DMS153 treated with DMSO at 0.1 percent for 48 hours (cell line): ENCODE measurements at regions not wholly inside any gene's neighbourhood (a gene's known extent, or its start where the extent isn't known, plus 50 kb on each side); places are given as distances from the start of the nearest gene placed in this dataset.
"Not testable (repeated sequence)": the region's sequence is repeated elsewhere in the genome, so short reads cannot be mapped to it uniquely, and the experiment has no call there.

Experiments used
- DNase-seq: peaks from one replicate; lab custom pipeline; 2025; ENCODE audit not compliant: unreplicated experiment; lab: John Stamatoyannopoulos, UW

DNA sequence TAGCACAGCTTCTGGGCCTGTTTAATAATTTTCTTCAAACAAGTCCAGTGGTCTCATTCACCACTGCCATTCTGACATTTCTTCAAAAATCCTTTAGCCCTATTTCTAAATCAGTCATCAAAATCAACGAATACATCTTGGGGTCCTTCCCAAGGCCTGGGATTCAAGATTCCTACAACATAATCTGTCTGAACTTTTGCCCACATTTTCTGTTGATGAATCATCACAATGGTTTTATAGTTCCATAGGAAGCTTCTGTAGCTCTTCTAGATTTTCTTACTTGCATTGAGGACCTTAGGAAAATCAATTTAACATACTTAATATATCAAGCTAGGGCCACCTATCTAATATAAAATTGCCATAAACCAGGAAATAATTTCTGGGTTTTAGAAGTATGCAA, 811.8 kb upstream of the ACVR2A start:
- no peak for DNase-seq

DNA sequence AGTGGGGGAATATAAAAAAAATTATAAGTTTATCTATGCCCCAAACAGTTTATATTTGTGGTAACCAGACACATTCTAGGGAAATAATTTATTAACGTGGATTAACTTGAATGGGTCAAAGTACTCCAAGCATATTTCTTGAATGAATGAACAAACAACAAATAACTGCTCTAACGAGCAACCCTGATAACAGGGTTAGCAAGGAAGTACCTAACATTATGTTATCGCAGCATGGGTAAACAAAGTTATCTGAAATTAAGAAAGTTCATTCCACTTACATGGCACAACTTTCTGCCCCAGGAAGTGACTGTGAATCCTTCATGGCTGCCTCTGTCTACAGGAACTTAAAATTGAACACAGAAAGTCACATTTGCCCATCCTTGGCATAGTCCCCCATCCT, 812.9 kb upstream of the ACVR2A start:
- no peak for DNase-seq

DNA sequence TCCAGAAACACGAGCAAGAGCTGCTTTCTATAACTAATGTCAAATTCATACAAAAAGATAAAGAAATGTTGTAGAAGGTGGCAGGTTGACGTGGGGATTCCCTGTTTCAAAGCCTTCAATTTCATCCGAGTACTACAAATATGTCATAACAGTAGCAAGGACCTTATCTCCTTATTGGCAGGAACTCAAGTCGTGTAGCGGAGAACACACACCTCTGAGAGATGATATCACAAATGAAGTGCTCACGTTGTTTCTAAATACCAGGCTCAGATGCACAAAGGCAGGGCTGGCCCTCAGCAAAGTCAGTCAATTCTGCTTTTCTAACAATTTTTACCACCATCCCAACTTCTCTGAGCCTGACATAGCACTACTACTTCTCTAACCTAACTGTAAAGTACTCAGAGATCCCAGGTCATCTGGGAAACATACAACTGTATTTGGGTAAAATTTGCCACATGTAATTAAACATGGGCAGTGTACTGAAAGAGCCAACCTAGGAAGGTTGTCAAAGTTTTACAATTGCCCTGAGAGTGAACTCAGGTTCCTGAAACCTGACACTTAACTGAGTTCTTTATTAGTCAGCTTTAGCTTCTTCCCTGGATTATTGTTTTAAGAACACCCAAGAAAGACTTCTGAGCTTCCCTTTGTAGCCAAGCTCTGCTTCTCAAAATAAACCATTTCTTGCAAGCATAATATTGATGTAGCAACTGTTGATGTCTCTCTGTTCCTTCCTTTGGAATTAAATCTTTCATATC, 813.7 kb upstream of the ACVR2A start:
- no peak for DNase-seq

DNA sequence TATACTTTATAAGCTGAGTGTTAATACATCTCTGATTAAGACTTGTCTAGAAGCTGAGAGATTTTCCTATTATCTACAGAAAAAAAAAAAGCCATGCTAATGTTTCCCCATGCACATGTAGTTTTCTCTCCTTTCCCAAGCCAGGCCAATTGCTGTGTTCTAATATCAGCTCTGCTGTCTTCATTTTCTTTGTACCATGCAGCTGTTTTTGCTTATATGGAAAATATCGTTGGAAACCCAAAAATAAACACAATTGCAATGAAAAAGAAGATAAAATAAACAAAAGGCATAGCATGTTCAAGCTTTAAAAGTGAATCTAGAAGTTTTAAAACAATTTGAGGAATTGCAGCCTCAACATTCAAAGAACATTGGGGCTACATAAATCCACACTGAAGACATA, 817.4 kb upstream of the ACVR2A start:
- no peak for DNase-seq

DNA sequence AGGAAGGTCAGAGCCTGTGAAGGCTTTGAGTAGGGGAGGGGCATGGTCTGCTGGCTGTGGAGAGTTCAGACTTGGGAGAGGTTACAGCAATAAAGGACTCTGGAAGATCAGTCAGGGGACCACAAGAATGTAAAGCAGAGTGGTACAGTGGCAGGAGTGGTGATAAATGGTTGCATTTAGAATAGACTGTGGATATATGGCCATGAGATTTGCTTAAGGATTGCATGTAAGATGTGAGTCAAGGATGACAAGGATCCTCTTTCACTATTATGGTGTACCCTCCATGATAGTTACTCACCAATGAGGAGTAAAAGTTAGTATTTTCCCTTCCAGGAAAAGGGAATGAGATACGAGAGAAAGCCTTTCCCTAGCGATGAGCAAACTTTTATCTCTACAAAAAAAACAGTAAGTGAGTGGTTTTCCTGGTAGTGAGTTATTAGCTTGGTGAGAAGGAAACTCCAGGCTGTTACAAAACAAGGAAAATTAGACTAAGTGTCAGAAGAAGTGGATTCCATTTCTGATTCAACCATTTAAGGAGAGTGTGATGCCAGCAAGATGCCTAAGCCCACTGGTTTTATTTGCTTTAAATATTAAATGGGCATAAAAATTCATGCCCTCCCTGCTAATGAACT, 818.0 kb upstream of the ACVR2A start:
- DNase-seq, result no peak

DNA sequence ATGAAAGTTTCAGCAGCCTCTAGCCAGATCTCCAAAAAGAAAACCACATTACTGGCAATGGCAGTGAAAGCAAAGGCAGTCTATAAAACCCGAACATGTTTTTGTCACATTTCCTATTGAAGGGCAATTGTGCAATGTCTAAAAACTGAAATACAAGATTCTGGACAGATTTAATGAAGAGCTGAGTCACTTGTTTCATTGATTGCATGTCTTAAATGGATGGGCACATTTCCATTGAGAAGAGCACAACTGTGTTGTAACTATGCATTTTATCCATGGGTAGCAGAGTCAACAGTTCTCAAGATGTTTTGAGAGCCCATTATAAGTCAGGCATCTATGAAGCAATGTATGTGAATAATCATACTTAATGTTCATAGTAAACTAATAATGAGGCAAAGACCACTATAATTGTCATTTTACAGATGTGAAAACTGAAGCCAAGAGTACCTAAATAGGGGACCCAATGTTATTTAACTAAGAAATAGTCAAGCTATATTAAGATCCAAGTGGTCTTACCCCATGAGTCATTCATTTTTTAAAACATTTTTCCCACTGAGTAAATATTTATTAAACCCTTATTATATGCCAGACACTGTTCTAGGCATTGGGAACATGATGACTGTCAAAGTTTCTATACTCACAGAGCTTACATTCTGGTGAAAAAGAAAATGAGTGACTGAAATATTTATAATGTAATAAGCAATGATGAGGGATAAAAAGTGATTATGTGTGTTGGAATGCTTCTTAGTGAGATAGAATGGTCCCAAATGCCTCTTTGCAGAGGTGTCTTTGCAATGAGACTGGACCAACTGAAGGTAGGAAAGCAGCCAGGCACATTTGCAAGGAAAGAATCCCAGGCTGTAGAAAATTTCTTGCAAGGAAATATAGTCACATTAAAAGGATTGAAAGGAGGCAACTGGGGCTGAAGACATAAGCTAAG, 818.9 kb upstream of the ACVR2A start:
- no peak for DNase-seq

DNA sequence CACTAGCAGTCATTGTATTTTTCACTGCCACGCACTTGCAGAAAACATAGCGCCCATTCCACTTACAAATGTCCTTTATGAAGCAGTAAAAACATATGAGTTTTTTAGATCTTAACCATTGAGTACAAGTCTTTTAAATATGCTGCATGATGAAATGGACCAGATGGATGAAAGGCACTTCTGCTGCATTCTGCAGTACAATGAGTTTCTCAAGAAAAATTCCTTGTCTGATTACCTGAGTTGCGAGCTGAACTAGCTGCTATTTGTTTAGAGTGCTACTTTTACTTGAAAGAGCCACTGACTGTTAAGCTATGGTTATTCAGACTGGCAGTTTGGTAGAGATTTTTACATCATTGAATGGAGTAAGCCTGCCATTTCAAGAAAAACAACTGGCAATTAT, 825.5 kb upstream of the ACVR2A start:
- DNase-seq, result no peak

DNA sequence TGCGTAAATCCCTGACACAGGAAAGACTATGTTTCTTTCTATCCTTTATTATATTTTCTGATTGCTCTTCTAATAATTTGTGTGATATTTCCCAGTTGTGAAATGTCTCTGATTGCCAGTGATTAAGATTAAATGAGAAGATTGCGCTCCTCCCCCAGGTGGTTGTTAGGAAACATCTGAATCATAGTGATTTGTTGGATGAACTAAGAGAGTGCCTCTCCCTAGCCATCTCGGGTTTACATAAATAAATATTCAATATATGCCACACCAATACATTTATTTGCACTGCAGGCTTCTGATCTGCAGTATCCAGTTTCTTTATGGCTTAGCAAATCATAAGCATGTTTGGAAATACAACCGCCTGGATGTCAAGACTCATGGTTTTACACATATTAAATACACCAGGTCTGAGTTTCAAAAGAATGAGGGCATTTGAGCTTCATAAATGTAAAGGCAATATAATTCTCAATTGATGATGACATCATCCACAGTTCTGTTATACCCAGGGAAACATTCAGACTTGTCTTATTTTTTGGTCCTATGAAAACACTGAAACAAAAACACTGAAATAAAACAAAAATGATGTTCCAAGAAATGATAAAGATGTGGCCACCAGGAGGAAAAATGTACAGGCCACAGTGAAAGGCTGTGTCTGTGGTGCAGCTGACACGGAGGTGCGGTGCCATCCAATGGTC, 826.7 kb upstream of the ACVR2A start:
- DNase-seq, result no peak

DNA sequence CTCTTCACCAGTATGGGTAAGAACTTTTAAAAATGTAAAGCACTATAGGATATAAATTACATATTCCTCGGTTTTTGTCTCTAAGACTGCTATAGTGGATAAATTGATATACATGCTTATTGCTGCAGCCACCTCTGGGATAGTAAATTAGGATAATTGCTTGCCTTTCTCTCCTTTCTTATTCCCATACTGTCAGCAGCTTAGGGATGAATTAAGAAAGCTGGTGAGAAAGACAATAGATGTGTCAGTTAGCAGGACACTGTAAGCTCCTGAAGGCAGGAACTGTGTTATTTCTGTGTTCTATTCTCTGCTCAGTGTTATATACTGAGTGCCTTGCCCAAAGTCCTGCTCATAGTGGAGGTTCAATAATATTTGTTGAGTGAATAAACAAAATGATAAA, 828.6 kb upstream of the ACVR2A start:
- DNase-seq, result no peak

DNA sequence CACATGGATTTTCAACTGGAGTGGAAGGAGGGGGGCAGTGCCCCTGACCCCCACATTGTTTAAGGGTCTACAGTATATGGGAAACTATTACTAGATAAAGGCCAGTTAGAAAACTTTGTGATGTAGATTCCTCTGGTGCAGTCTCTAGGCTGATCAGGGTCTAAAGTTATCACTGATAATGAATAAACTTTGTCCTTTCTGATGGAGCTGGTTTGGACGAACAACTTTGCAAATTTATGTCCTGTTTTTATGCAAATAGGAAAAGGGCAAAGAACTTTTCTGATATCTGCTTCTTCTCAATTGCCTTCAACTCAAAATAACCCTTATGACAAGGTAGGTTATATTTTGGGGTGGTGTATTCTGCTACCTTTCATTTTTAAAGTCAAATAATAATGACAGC, 829.2 kb upstream of the ACVR2A start:
- DNase-seq, result no peak

DNA sequence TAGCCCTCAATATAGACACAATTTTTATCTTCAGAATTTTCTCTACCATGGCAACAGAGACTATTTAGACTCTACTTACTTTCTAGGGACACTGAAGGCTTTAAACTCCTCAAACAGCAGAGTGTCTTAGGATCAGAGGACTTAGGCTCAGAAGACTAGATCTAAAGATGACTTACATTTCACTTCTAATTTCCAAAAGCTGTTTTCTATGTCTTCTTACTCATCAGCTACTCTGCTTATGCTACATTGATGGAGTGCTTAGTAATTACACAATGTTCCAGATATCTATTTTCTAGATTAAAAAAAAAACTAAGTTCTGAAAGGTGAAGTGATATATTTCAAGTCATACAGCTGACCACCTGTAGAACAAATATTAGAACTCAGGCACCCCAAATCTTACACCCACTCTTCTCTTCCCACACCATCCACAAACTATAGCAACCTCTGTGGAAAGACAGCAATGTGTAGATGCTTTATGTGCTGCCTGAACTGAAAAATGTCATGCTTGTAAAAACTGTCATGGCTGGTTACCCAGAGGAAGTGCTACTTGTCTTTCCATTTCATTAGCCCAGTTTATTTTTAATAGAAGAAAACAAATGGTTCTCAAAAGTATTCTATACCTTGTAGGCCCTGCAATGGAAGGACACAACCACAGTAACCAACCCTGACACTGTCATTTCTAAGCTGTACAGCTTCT, 831.0 kb upstream of the ACVR2A start:
- DNase-seq, result no peak

DNA sequence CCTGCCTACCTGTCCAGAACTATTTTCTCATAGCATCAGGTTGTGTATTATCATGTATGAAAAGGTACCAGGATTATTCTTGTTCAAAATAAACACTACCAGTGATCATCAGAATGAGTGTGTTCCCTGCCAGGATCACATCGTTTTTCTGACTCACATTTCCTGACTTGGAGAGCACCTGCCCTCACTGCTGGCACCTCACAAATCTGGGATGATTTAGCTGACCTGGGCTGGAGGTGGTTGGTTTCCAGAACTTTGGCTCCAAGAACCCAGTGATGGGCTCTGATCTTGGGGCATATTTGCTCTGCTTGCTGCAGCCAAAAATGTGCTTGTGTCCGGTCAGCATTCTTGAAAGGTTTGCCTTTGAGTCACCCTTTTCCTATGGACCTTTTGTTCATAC, 836.3 kb upstream of the ACVR2A start:
- no peak for DNase-seq

DNA sequence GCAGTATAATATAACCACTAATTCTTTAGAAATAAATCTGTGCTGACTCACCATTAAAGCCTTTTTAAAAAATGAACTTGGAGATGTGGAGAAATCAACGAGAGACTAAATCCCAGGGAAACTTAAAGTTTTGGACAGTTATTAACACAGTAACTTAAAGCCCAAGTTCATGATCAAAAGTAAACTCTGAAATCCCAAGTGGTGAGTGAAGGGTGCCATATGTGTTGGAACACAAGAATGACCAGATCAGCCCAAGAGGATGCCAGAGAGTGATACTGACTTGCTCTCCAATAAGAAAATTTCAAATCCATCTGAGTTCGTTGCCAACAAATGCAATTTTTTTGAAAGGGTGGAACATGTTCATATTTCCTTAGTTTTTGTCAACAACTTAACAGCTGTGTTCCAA, 838.1 kb upstream of the ACVR2A start:
- DNase-seq, result no peak

DNA sequence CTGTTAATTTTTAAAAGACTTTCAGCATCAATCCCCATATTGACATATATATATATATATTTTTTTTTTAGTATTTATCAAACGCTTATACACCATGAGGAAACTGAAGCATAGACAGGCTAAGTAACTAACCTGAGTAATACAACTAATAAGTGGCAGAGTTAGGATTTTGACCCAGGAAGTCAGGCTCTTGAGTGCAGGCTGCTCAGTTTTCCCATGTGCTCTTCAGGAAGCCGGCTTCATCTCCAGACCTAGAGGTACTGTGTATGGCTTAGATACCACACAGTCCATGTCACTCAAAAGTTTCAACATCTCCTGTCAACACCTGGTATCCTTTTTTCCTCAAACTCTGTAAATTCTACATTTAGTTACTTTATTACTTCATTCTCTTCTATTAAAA, 841.7 kb upstream of the ACVR2A start:
- DNase-seq, result no peak

DNA sequence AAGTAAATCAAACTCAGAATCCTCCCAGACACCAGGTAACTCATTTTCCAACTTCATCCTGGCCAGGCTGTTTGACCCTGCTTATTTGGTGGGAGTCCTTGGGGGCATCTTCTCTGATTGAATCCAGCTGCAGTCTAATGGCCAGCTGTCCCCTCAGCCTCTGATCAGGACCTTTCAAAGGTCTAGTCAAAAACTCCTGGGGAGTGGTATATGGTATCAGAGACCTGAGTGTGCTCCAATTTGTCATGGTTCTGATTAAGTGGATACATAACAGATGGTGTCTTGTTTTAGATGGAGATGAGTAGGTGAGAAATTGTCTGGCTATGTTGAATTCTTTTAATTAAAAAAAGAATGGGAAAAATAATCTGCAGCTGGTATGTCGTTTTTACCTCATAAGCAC, 842.6 kb upstream of the ACVR2A start:
- no peak for DNase-seq

DNA sequence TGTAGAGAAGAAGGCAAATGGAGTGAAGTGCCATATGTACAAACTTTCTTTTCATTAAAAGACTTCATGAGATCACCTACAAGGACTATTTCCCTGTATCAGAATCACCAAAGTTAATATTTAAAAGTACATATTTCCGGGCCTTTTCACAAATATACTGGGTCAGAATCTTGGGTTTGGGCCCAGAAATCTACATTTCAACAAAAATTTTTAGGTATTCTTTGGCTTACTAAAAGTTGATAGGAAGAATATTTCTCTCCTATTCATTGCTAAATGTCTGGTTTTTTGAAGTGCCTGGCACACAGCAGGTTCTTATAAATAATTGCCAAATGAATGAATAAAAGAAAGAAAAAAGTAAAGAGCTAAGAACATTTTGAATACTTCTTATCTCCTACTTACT, 843.8 kb upstream of the ACVR2A start:
- DNase-seq, result no peak

DNA sequence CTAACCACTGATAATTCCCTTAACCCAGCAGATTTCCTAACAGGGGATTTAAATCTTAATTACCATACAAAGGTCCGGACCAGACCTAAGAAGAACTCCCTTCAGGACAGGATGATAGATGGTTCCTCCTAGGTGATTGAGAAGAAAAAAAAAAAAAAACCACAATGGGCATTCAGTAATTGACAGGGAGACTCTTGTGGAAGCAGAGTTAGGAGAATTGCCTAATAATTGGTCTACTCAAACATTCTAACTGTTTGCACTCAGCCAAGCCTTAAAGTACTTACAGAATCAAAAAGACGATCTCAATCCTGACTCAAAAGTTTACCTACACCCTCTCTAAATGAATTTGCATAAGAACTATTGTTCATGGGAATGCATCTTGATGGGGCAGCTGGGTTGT, 844.7 kb upstream of the ACVR2A start:
- not testable (repeated sequence) for DNase-seq

DNA sequence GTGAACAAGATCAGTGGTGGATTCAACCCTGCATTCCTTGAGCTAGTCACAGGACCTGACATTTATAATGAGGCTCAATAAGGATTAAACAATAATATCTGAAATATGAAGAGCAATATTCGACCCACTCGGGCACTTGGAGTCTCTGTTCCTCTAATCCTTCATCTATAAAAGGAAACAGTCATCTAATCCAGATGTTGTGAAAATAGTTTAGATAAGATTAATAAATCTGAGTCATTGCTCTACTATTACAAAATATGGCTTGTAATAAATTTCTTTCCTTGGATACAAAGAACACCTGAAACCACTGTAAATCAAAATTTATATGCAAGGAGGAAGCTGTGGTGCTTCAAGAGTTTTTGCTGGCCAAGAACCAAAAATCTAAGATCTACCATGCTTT, 846.9 kb upstream of the ACVR2A start:
- no peak for DNase-seq

DNA sequence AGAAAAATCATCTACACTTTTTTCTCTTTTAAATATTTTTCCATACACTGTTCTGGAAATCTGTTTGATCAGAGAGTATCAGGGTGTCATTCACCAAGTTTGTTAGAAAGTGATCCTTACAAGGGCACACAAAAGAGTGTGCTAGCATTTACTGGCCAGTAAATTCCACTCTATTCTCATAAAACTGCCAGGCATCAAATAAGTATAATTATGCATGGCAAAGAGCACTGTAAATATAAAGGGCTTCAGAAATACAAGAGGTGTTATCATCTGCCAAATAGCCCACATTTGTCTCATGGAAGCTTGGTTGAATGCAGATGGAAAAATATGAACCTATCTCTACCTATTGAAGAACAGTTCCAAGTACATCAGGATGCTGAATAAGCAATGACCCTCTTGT, 847.3 kb upstream of the ACVR2A start:
- peak; percentile 18 for DNase-seq

DNA sequence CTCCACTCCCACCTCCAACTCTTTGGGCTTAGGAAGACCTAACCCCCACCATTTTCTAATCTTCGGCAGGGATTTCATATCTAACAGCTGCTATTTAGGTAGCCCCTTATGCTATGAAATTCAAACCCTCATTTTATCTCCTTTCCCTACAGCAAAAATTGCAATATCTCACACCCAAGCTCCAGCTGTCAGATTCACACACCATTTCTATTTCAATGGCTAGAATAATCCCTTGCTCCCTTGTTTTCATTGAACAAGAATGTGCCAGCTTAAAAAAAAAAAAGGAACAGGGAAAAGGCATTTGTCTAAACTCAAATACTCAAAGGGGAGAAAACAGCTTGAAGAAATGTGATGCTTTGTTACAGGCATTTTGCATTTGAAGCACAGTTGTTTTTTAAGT, 850.6 kb upstream of the ACVR2A start:
- no peak for DNase-seq

DNA sequence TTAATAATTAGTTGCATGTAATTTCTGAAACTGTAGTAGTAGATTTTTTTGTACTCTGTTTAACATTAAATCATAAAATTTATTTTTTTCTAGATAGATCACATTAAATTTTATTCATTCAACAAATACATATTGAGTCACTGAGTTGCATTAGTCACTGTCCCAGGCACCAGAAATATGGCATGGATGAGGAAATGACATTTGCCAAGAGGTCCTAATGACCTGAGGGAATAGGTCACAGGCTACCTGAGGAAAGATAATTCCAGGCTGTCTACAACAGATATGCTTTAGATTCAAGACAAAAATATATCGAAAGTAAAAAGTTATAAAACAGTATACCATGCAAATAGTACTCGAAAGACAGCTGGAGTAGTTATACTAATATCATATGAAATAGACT, 852.4 kb upstream of the ACVR2A start:
- DNase-seq, result no peak
